NCI-H524 treated with DMSO at 0.1 percent for 48 hours (cell line): ENCODE measurements at regions not wholly inside any gene's neighbourhood (a gene's known extent, or its start where the extent isn't known, plus 50 kb on each side); places are given as distances from the start of the nearest gene placed in this dataset.
"Not testable (repeated sequence)": the region's sequence is repeated elsewhere in the genome, so short reads cannot be mapped to it uniquely, and the experiment has no call there.

ENCODE experiments used
- DNase-seq: peaks from one replicate; lab custom pipeline; 2025; lab: John Stamatoyannopoulos, UW

GRCh38 chr6:106849120-106849519 is 125.4 kb downstream of the CD24 start:
- no peak for DNase-seq

GRCh38 chr6:106847116-106847515 is 127.4 kb downstream of the CD24 start:
- DNase-seq = no peak

- DNase-seq = no peak
Observed at GRCh38 chr6:106844930-106845329, 129.6 kb downstream of the CD24 start.

GRCh38 chr6:106832766-106833510 is 141.6 kb downstream of the CD24 start:
- no peak for DNase-seq

DNA sequence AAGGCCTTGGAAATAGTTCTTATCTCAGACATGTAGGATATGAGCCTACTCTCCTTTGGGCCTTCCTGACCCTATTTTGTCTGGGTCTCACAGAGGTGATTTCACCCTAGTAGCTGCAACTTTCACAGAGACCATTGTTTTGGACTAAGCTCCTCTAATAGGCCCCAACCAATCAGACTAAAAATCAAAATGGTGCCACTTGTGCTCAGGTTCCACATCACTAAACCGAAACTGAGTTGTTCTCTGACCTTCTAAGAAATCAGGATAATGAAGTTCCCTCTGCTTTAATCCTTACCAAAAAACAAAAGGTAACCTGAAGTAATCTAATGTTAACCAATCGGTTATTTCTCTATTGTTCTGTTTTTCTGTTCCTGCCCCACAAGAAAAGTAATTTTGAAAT is 143.6 kb downstream of the CD24 start:
- no peak for DNase-seq

DNA sequence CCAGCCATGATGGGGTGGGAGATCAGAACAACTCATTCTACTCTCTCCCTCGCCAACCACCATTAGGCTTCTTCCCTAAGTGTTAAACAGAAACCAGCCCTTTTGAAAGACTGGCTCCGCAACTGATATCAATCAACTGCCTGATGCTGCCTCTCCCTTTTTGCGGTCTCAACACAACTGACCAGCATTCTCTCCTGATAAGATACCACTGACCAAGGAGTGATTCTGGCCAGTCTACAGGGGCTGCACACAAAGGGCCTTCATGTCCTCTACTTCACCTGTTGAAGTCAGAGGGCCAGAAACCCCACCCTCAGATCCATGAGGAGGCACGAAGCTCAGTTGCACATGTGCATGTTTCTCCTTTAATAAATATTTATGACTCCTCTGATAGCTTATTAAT is 145.1 kb downstream of the CD24 start:
- DNase-seq = no peak

- no peak for DNase-seq
Observed at GRCh38 chr6:106827081-106827480, 147.4 kb downstream of the CD24 start.

- no peak for DNase-seq
Observed at GRCh38 chr6:106825156-106825555, 149.4 kb downstream of the CD24 start.

- no peak for DNase-seq
Observed at GRCh38 chr6:106823732-106824351, 150.7 kb downstream of the CD24 start.

DNA sequence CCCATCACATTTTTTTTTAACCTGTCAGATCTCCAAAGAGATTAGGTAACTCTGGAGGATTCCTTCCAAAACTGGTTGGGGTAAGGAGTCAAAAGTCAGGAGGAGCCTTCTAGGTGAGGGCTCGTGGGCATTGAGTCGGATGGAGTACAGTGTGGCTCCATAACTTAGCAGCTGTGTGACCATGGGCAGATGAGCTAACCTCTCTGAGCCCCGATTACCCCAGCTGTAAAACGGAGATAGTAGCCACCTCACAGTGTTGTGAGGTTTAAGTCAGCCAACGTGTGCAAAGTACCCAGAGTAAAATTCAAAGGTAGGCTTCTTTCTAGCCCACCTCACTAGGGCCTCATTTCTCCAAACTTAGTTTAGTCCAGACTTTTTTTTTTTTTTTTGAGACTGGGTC is 151.5 kb downstream of the CD24 start:
- no peak for DNase-seq

DNA sequence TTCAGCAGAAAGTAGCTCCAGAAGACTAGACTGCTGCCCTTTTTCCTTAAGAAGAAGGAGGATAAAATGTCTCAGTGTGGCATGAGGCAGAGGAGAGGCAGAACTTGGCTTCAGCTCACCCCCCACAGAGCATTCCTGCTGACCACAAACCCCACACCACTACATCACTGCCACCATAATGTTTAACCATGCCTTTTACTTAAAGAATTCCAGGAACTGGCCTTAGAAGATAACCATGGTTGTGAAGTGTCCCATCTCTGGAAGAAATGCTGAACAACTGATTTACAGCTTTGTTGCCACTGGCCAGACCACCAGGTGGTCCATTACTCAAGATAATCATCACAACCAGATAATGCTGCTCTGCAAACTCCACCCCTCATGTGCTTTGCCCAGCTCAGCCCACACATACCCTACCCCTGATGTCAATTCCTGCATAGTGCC is 154.1 kb downstream of the CD24 start:
- DNase-seq = no peak

DNA sequence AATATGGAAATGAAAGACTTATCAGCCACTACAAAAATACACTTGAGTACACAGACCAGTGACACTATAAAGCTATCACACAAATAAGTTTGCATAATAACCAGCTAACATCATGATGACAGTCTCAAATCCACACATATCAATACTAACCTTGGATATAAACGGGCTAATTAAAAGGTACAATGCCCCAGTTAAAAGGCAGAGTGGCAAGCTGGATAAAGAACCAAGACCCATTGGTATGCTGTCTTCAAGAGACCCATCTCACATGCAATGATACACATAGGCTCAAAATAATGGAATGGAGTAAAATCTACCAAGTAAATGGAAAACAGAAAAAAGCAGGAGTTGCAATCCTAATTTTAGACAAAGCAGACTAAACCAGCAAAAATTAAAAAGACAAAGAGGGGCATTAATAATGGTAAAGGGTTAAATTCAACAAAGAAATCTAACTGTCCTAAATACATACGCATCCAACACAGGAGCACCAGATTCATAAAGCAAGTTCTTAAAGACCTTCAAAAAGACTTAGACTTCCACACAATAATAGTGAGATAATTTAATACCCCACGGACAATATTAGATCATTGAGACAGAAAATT is 163.3 kb downstream of the CD24 start:
- no peak for DNase-seq

GRCh38 chr6:106808758-106809157 is 165.8 kb downstream of the CD24 start:
- DNase-seq = no peak

DNA sequence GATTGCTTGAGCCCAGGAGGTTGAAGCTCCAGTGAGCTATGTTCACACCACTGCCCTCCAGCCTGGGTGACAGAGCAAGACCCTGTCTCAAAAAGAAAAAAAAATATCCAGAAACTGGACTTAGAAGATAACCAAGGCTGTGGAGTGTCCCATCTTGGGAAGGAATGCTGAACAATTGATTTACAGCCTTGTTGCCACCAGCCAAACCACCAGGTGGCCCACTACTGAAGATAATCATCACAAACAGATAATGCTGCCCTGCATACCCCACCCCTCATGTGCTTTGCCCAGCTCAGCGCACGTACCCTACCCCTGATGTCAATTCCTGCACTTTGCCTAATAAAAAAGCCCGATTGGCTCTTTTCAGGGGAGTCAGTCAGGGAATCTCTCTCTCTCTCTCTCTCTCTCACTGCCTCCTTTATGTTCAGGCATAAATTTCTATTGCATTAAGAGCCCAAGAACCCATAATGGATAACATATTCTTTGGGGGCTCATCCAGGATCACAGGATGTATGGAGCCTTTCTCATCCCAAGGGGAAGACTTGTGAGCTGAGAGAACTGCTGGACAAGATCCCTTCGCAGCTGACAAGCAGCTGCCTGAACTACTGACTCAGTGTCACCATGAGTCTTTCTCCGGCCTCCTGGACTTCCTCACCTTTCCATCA is 166.4 kb downstream of the CD24 start:
- DNase-seq = no peak

GRCh38 chr6:106806253-106806652 is 168.3 kb downstream of the CD24 start:
- DNase-seq = not testable (repeated sequence)

DNA sequence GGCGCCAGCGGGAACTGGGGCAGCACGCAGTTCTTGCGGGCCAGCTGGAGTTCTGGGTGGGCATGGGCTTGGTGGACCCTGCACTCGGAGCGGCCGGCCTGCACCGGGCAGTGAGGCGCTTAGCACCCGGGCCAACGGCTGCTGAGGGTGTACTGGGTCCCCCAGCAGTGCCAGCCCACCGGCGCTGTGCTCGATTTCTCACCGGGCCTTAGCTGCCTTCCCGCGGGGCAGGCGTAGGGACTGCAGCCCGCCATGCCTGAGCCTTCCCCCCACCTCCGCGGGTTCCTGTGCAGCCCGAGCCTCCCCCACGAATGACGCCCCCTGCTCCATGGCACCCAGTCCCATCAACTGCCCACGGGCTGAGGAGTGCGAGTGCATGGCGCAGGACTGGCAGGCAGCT is 168.8 kb downstream of the CD24 start:
- DNase-seq = no peak

- DNase-seq = no peak
Observed at GRCh38 chr6:106804346-106805335, 169.9 kb downstream of the CD24 start.

GRCh38 chr6:106803188-106803587 is 171.3 kb downstream of the CD24 start:
- no peak for DNase-seq

GRCh38 chr6:106802139-106802538 is 172.4 kb downstream of the CD24 start:
- DNase-seq = no peak

GRCh38 chr6:106801256-106801655 is 171.9 kb downstream of the QRSL1 start:
- DNase-seq = no peak

DNA sequence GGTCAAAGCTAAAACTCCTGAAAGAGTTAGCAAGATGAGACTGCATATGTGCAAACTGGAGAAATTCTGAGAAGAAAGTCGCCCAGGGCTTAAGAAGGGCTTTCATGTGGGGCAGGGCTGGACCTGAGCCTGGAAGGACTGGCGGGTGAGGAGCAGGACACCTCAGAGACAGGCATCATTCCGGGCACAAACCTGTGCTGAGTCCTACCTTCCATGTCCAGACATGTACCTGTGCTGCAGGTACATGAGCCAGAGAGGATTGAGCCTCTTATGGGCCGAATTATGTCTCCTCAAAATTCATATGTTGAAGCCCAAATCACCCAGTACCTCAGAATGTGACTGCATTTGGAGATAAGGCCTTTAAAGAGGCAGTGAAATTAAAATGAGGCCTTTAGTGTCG is 171.0 kb downstream of the QRSL1 start:
- DNase-seq = no peak
